Fibroblast of lung (primary cell): ENCODE measurements at regions not wholly inside any gene's neighbourhood (a gene's known extent, or its start where the extent isn't known, plus 50 kb on each side); places are given as distances from the start of the nearest gene placed in this dataset.

Source experiments
- CTCF ChIP-seq, 2 donors: IDR thresholded peaks in 1 of 2; conservative IDR thresholded peaks in 1 of 2; 1 replicate in 1 of 2; 2 replicates in 1 of 2; pipeline ENCODE4 v1.5.1; 2011 to 2012; ENCODE audit warnings: low read length in 2 of 2, control low read depth in 1 of 2, inconsistent platforms in 1 of 2, low read depth in 1 of 2, mild to moderate bottlenecking in 1 of 2
- EZH2 ChIP-seq: IDR thresholded peaks from 2 replicates; pipeline ENCODE4 v1.5.1; 2012; ENCODE audit warnings: low read length, control low read depth, mild to moderate bottlenecking; ENCODE audit errors: missing control alignments

- TF ChIP-seq CTCF (conservative IDR thresholded peaks at IDR 0.05 in 1 of 2, IDR thresholded peaks at IDR 0.05 in 1 of 2; ENCODE audit: low read depth in 1 of 2, low read length in 2 of 2) (no peak), EZH2 (no peak)
These were observed 63.8 kb upstream of the IL1R1 start for GRCh38 chr2:102078773-102079172.
